ENCODE measurements at regions not wholly inside any gene's neighbourhood (a gene's known extent, or its start where the extent isn't known, plus 50 kb on each side); places are given as distances from the start of the nearest gene placed in this dataset.

DNA sequence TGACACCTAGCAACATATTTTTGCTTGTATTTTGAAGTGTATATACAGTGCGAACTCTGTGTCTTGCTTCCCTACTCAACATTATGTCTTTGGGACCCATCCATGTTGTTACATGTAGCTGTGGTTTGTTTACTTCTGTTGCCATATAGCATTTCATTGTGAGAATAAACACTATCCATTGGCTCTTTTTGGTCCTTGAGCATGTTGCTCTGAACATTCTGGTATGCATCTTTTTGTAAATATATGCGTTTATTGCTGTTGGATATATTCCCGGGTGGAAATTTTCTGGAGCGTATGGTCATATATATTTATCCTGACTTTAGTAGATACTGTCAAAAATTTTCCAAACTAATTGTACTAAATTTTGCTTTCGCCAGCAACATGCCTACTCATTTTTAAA is 222.5 kb upstream of the SPTLC3 start:
- Mint-ChIP-seq H3K27ac (no peak overlapping the region), H3K4me3 (no peak overlapping the region), H3K36me3 (no peaks in the 10 kb centered on the region), H3K4me1 (no peaks in the 10 kb centered on the region), H3K9me3 (peaks cover 0 to 9% (median 3%) of the 10 kb centered on the region in 8 donors), H3K27me3 (no peaks in the 10 kb centered on the region)
- POLR2A ChIA-PET (ENCODE audit: partially characterized antibody): no interaction called here
- Histone ChIP-seq H3K9me3 (ENCODE audit: control insufficient read depth in 1 of 2, low read length in 2 of 2) (no peaks in the 10 kb centered on the region), H3K4me3 (ENCODE audit: low read length in 2 of 2) (no peak overlapping the region), H3K27me3 (ENCODE audit: insufficient read depth, low read length) (no peaks in the 10 kb centered on the region), H3K36me3 (ENCODE audit: insufficient read depth, low read length) (no peaks in the 10 kb centered on the region), H3K4me1 (ENCODE audit: insufficient read depth, low read length) (no peaks in the 10 kb centered on the region), H3K27ac (ENCODE audit: low read depth, low read length) (no peak overlapping the region)
- CTCF ChIA-PET (ENCODE audit: partially characterized antibody): no interaction called here
- intact Hi-C loops (cut with micrococcal nuclease): no loop called here
- DNase-seq: no peak

DNA sequence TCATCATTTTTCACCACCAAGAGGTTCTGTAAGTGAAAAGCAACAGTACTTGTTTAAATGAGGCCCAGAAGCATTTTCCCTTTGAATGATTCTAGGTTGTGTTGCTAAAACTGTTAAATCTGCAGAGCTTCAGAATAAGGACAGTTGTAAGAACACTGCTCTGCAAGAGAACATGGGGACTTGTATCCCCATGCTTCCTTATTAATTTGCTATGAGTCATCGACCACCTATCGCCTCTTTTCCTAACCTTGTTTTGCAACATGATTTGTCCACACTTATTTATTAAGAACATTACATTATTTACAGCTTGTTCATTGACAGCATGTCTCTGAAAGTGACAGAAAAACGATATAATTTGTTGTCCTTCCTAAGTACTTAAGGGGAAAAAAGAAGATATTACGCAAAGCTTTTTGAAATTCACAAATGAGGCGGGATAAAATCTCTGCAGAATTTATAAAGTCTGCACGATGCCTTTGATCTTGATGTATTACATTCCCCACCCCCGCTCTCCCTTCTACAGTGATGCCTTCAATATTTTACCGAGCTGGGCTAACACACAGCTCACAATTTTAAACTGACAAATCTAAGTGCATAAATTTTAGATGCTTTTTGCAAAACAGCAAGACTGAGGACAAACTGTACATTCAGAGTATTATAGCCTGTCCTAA is 220.0 kb upstream of the SPTLC3 start:
- DNase-seq: no peak
- intact Hi-C loops (cut with micrococcal nuclease): no loop called here

DNA sequence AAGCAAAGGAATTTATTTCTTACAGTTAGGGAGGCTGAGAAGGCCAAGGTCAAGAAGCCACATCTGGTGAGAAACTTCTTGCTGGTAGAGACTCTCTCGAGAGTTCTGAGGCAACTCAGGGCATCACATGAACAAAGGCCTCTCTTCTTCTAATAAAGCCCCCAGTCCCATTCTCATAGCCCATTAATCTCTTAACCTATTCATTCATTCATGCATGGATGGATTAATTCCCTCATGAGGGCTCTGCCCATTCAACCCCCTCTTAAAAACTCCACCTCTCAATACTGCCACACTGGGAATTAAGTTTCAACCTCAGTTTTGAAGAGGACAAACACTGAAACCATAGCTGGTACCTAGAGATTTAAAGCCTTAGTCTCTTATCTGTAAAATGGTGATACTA is 217.9 kb upstream of the SPTLC3 start:
- Histone ChIP-seq H3K27ac (ENCODE audit: low read depth, low read length) (no peak overlapping the region), H3K36me3 (ENCODE audit: insufficient read depth, low read length) (no peaks in the 10 kb centered on the region), H3K4me3 (ENCODE audit: low read length in 2 of 2) (no peak overlapping the region), H3K9me3 (ENCODE audit: control insufficient read depth in 1 of 2, low read length in 2 of 2) (no peaks in the 10 kb centered on the region), H3K27me3 (ENCODE audit: insufficient read depth, low read length) (no peaks in the 10 kb centered on the region), H3K4me1 (ENCODE audit: insufficient read depth, low read length) (no peaks in the 10 kb centered on the region)
- ChIA-PET POLR2A (ENCODE audit: partially characterized antibody) (no interaction called here), CTCF (ENCODE audit: partially characterized antibody) (no interaction called here)
- H3K4me3 Mint-ChIP-seq: no peak overlapping the region
- peaks cover 0 to 6% (median 2%) of the 10 kb centered on the region in 8 donors for H3K9me3 Mint-ChIP-seq
- H3K27me3 Mint-ChIP-seq: no peaks in the 10 kb centered on the region
- DNase-seq: no peak
- H3K4me1 Mint-ChIP-seq: no peaks in the 10 kb centered on the region
- intact Hi-C loops (cut with micrococcal nuclease): no loop called here
- no peaks in the 10 kb centered on the region for H3K36me3 Mint-ChIP-seq
- no peak overlapping the region for H3K27ac Mint-ChIP-seq

More for the DNA sequence above, 220.0 kb upstream of the SPTLC3 start:
- Histone ChIP-seq H3K4me3 (ENCODE audit: low read length in 2 of 2) (no peak overlapping the region), H3K27ac (ENCODE audit: low read depth, low read length) (no peak overlapping the region), H3K9me3 (ENCODE audit: control insufficient read depth in 1 of 2, low read length in 2 of 2) (no peaks in the 10 kb centered on the region), H3K4me1 (ENCODE audit: insufficient read depth, low read length) (no peaks in the 10 kb centered on the region), H3K27me3 (ENCODE audit: insufficient read depth, low read length) (no peaks in the 10 kb centered on the region), H3K36me3 (ENCODE audit: insufficient read depth, low read length) (no peaks in the 10 kb centered on the region)
- ChIA-PET CTCF (ENCODE audit: partially characterized antibody) (no interaction called here), POLR2A (ENCODE audit: partially characterized antibody) (no interaction called here)
- H3K4me1 Mint-ChIP-seq: no peaks in the 10 kb centered on the region
- H3K27ac Mint-ChIP-seq: no peak overlapping the region
- H3K27me3 Mint-ChIP-seq: no peaks in the 10 kb centered on the region
- peaks cover 0 to 6% (median 2%) of the 10 kb centered on the region in 8 donors for H3K9me3 Mint-ChIP-seq
- H3K4me3 Mint-ChIP-seq: no peak overlapping the region
- no peaks in the 10 kb centered on the region for H3K36me3 Mint-ChIP-seq

DNA sequence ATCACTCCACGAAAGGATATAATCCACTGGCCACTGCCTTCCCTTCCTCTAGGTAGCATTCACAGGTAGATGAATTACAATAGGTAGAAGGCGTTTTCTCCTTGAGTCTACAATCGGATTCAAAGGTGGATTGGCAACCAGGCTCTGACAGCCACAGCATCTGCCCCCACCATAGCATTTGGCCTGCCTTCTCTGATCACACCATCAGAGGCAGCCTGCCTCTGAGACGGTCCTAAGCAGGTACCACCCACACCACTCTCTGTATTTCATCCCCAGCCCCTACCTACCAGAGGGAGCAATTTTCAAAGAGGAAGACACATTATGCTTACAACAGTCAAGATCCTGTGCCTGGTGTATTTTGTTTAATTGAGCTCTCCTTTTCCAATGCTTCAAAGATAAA is 210.5 kb upstream of the SPTLC3 start:
- Mint-ChIP-seq H3K36me3 (no peaks in the 10 kb centered on the region), H3K4me1 (no peaks in the 10 kb centered on the region), H3K4me3 (no peak overlapping the region), H3K27ac (no peak overlapping the region), H3K9me3 (peaks cover 0 to 15% (median 4%) of the 10 kb centered on the region in 8 donors), H3K27me3 (no peaks in the 10 kb centered on the region)
- DNase-seq: no peak
- Histone ChIP-seq H3K27ac (ENCODE audit: low read depth, low read length) (no peak overlapping the region), H3K4me3 (ENCODE audit: low read length in 2 of 2) (no peak overlapping the region), H3K4me1 (ENCODE audit: insufficient read depth, low read length) (no peaks in the 10 kb centered on the region), H3K27me3 (ENCODE audit: insufficient read depth, low read length) (no peaks in the 10 kb centered on the region), H3K36me3 (ENCODE audit: insufficient read depth, low read length) (no peaks in the 10 kb centered on the region), H3K9me3 (ENCODE audit: control insufficient read depth in 1 of 2, low read length in 2 of 2) (no peaks in the 10 kb centered on the region)
- ChIA-PET CTCF (ENCODE audit: partially characterized antibody) (no interaction called here), POLR2A (ENCODE audit: partially characterized antibody) (no interaction called here)
- intact Hi-C loops (cut with micrococcal nuclease): no loop called here

DNA sequence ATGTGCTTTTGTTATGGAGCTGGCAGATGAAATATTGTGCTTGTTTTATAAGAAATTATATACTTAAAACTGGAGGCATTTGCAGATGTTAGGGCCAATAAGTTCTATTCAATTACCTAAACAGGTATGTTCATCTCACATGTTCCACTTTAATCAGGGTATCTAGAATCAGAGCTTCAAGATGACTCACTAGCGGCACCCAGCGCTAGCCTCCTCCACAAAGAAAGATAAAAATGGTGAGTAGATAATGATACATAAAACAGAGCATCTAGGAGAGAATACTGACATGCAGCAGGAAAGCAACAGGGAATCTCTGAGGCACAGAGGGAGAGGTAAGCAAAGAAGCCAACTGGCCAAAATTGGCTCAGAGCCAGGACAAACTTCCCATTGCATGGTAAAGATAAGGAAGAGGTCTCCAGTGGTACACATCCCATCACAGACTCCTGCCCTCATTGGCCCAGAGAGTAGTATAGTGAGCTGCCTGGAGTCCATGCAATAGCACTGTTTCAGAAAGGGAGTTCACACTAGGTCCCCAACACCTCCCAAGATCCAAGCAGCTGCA is 200.7 kb upstream of the SPTLC3 start:
- H3K27ac Mint-ChIP-seq: no peak overlapping the region
- POLR2A ChIA-PET (ENCODE audit: partially characterized antibody): no interaction called here
- no peaks in the 10 kb centered on the region for H3K36me3 Mint-ChIP-seq
- no peaks in the 10 kb centered on the region for H3K9me3 ChIP-seq (ENCODE audit: control insufficient read depth in 1 of 2, low read length in 2 of 2)
- H3K4me3 Mint-ChIP-seq: no peak overlapping the region
- CTCF ChIA-PET (ENCODE audit: partially characterized antibody): no interaction called here
- H3K4me3 ChIP-seq (ENCODE audit: low read length in 2 of 2): no peak overlapping the region
- no peaks in the 10 kb centered on the region for H3K4me1 ChIP-seq (ENCODE audit: insufficient read depth, low read length)
- intact Hi-C loops (cut with micrococcal nuclease): no loop called here
- H3K27me3 ChIP-seq (ENCODE audit: insufficient read depth, low read length): no peaks in the 10 kb centered on the region
- H3K27me3 Mint-ChIP-seq: no peaks in the 10 kb centered on the region
- H3K36me3 ChIP-seq (ENCODE audit: insufficient read depth, low read length): no peaks in the 10 kb centered on the region
- DNase-seq: no peak
- H3K4me1 Mint-ChIP-seq: no peaks in the 10 kb centered on the region
- H3K27ac ChIP-seq (ENCODE audit: low read depth, low read length): no peak overlapping the region
- peaks cover 3 to 39% (median 17%) of the 10 kb centered on the region in 8 donors for H3K9me3 Mint-ChIP-seq

DNA sequence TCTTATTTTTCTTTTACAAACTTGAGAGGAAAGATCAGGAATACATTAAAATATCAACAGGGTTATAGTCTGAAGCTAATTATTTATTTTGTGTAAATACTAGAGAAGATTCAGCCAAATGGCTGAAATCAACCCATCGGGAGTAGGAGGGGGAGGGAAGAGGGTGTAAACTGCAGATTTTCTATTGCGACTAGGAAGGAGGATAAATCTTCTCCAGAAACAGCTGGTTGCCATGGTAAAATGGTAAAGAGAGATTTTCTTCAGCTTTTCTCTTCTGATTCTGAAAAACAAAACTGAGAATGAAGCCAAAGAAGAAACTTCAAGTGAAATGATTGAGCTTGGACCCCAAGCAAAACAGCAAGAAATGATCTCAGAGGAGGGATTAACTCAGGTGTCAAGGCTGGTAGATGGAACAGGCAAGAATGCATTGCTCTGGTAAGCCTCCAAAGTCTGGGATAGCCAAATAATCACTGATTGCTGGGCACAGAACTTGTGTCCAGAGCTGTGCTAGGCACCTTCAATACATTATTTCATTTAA is 193.5 kb upstream of the SPTLC3 start:
- H3K27me3 ChIP-seq (ENCODE audit: insufficient read depth, low read length): no peaks in the 10 kb centered on the region
- H3K27ac Mint-ChIP-seq: no peak overlapping the region
- H3K36me3 Mint-ChIP-seq: no peaks in the 10 kb centered on the region
- H3K4me1 Mint-ChIP-seq: no peaks in the 10 kb centered on the region
- no peak overlapping the region for H3K27ac ChIP-seq (ENCODE audit: low read depth, low read length)
- no peaks in the 10 kb centered on the region for H3K9me3 ChIP-seq (ENCODE audit: control insufficient read depth in 1 of 2, low read length in 2 of 2)
- no peak overlapping the region for H3K4me3 ChIP-seq (ENCODE audit: low read length in 2 of 2)
- H3K36me3 ChIP-seq (ENCODE audit: insufficient read depth, low read length): no peaks in the 10 kb centered on the region
- DNase-seq: no peak
- no peaks in the 10 kb centered on the region for H3K27me3 Mint-ChIP-seq
- intact Hi-C loops (cut with micrococcal nuclease): no loop called here
- no peaks in the 10 kb centered on the region for H3K4me1 ChIP-seq (ENCODE audit: insufficient read depth, low read length)
- H3K9me3 Mint-ChIP-seq: peaks cover 0 to 26% (median 6%) of the 10 kb centered on the region in 8 donors
- CTCF ChIA-PET (ENCODE audit: partially characterized antibody): no interaction called here
- POLR2A ChIA-PET (ENCODE audit: partially characterized antibody): no interaction called here
- H3K4me3 Mint-ChIP-seq: no peak overlapping the region

DNA sequence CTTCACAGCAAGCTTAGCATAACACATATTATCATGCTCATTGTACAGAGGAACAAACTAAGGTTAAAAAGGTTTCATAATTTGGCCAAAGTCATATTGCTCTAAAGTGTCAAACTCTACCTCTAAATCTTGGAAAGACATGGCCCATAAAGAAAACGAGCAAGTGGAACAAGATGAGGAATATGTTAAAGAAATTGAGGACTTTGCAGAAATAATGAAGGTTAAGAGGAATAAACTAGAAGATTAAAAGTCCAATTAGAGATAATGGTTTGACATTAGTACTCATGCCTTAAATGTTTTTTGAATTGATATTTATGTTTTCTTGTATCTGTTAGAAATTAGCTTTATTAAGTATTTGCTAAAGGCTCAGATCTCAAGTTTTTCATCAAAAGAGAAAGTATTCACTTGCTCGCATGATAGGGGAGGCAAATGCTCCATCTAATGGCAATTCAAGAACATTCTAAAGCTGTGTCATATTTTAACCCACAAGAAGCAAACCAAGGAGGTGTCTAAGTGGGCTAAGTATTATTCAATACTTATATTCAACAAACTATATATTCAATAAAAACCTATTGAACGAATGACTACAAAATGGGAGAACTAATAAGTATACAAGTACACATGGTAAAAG is 192.9 kb upstream of the SPTLC3 start:
- H3K27me3 Mint-ChIP-seq: no peaks in the 10 kb centered on the region
- Histone ChIP-seq H3K9me3 (ENCODE audit: control insufficient read depth in 1 of 2, low read length in 2 of 2) (no peaks in the 10 kb centered on the region), H3K36me3 (ENCODE audit: insufficient read depth, low read length) (no peaks in the 10 kb centered on the region), H3K27me3 (ENCODE audit: insufficient read depth, low read length) (no peaks in the 10 kb centered on the region), H3K4me3 (ENCODE audit: low read length in 2 of 2) (no peak overlapping the region), H3K27ac (ENCODE audit: low read depth, low read length) (no peak overlapping the region), H3K4me1 (ENCODE audit: insufficient read depth, low read length) (no peaks in the 10 kb centered on the region)
- ChIA-PET CTCF (ENCODE audit: partially characterized antibody) (no interaction called here), POLR2A (ENCODE audit: partially characterized antibody) (no interaction called here)
- H3K27ac Mint-ChIP-seq: no peak overlapping the region
- intact Hi-C loops (cut with micrococcal nuclease): no loop called here
- no peak overlapping the region for H3K4me3 Mint-ChIP-seq
- peaks cover 0 to 21% (median 6%) of the 10 kb centered on the region in 8 donors for H3K9me3 Mint-ChIP-seq
- H3K36me3 Mint-ChIP-seq: no peaks in the 10 kb centered on the region
- DNase-seq: no peak
- no peaks in the 10 kb centered on the region for H3K4me1 Mint-ChIP-seq

All from CD4-positive, alpha-beta memory T cell (primary cell).